GM19468 (cell line): ENCODE measurements at regions not wholly inside any gene's neighbourhood (a gene's known extent, or its start where the extent isn't known, plus 50 kb on each side); places are given as distances from the start of the nearest gene placed in this dataset.
"Not testable (repeated sequence)": the region's sequence is repeated elsewhere in the genome, so short reads cannot be mapped to it uniquely, and the experiment has no call there.

Experiments used
- ATAC-seq: cut with Tn5 transposase; IDR thresholded peaks from one replicate; pipeline ENCODE4 v1.9.1; 2021; ENCODE audit warnings: mild to moderate bottlenecking, moderate library complexity, moderate number of reproducible peaks; ENCODE audit not compliant: unreplicated experiment; ENCODE audit errors: extremely low read depth

- no peak for ATAC-seq
Observed at GRCh38 chr6:30832864-30833263, 51.5 kb upstream of the DDR1 start.

DNA sequence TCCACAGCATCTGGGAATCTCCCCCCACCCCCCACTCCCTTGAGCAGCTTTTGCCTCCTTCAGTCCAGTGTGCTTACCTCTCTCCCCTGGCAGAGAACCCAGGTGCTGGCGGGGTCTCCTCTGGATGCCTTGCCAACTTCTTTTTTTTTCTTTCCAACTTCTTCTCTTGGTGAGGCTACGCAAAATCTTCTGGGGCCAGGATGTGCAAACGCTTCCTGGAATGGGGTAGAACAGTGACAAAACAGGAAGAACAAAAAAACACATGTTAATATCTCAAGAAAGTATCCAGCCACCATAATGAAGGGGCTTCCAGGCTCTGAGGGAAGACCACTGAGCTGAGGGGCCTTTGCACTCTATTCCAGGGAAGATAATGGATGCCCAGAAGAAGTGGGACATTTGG lies 53.9 kb upstream of the DDR1 start:
- ATAC-seq: no peak

- no peak for ATAC-seq
Observed at GRCh38 chr6:30829639-30830255, 54.6 kb upstream of the DDR1 start.

GRCh38 chr6:30829033-30829432 lies 55.3 kb upstream of the DDR1 start:
- no peak for ATAC-seq

GRCh38 chr6:30828027-30828962 lies 56.0 kb upstream of the DDR1 start:
- ATAC-seq: no peak

DNA sequence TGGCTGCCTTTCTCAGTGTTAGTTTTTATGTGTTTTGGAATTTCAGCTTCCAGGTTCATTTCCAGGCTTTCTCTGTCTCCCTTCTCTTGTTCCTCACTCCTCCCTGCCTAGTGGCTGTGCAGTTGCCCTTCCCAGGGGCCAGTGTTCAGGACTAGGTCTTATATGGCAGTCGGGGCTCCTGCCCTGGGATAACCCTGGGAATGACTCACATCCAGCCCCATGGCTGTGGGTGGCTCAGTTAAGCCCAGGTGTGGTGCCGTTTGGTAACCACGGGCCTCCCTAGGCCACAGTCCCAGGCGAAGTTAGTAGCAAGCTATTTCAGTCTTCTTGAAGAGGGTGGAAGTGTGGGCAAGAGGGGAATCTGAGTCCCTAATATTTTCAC lies 57.4 kb upstream of the DDR1 start:
- ATAC-seq: no peak

GRCh38 chr6:30824698-30825097 lies 59.6 kb upstream of the DDR1 start:
- ATAC-seq: no peak

DNA sequence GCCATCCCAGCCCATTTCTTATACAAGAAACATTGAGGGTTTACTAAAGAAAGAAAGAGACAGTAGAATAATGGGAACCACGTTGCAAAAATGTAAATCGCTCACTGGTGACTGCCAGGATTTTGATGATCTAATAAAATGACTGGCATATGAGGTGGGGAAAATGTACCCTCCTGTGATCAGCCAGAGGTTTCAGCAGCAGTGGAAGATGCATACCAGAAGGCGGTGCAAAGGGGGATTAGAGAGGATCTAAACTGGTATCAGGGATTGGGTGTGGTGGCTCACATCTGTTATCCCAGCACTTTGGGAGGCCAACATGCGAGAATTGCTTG lies 60.8 kb upstream of the DDR1 start:
- ATAC-seq: no peak

DNA sequence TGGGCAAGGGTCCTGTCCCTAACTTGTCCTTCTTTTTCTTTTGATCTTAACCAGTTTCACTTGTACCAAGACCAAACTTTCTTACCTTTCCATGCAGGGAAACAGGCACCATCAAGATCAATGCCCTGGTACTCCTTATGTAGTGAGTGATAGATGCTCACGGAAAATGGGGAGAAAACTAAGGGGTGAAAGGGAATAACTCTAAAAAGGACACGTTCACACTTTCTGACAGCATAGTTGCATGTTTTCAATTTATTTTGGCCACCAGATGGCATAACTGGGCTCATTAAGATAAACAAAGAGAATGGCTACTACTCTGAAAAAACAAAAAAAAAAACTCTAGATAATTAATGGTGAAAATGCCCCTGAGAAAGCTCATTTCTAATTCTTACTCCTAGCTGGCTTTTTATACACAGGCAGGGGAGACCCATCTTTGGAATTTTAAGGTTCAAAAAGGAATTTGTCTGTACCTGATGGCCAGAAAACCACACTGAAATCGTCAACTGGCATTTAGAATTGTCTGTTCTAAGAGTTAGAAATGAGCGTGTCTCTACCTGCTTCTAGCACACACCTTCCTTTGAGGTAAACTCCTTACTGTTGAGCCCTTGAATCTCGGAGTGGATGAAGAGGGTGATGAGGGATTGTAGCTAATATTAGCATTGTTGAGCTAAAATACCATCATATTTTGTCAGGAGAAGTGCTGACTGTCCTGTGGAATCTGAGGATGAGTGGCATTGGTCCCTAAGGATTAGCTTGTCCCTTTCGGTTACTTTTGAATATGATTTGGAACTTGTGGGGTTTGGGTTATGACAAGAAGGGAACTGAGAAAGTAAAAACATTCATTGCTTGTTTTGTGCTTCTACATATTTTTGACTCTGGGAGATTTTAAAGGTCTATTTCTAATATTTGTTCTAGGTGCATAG lies 62.2 kb upstream of the DDR1 start:
- no peak for ATAC-seq

DNA sequence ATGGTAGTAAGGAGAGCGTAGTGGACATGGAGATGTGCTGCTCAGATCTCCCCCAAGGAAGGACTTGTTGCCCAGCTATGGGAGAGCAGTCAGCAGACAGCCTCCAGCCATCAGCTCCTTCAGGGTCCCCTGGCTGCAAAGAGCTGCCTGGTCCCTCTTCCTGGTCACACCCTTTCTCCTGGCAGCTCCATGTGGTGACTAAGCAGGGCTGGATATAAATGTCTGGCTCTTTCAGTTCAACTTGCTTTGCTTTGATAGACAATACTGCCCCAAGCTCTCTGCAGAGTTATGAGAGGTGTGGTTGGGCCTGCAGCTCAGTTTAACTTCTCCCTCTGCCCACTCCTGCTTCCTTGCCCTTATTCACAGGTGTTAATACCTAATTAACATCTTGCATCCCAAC lies 64.1 kb upstream of the DDR1 start:
- no peak for ATAC-seq

GRCh38 chr6:30819297-30819917 lies 64.9 kb upstream of the DDR1 start:
- ATAC-seq: no peak

DNA sequence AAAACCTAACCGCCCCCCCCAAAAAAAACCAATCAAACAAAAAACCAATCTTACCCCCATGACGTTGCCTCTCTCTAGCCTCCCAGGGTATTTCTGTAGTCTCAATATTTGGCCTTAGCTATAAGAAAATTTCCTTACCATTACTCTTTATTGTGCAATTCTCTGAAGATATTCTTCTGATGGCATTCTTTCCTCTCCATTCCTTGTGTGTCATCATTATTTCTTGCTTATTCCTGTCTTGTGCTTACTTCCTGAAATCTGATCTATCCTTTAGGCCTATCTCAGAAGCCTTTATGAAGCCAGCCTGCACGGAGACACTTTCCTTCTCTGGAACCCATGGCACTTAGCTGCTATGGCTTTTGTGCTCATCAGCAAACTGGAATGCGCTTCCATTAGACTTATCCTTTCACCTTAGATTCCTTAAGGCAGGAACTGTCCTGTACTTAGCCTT lies 65.9 kb upstream of the DDR1 start:
- ATAC-seq: no peak

DNA sequence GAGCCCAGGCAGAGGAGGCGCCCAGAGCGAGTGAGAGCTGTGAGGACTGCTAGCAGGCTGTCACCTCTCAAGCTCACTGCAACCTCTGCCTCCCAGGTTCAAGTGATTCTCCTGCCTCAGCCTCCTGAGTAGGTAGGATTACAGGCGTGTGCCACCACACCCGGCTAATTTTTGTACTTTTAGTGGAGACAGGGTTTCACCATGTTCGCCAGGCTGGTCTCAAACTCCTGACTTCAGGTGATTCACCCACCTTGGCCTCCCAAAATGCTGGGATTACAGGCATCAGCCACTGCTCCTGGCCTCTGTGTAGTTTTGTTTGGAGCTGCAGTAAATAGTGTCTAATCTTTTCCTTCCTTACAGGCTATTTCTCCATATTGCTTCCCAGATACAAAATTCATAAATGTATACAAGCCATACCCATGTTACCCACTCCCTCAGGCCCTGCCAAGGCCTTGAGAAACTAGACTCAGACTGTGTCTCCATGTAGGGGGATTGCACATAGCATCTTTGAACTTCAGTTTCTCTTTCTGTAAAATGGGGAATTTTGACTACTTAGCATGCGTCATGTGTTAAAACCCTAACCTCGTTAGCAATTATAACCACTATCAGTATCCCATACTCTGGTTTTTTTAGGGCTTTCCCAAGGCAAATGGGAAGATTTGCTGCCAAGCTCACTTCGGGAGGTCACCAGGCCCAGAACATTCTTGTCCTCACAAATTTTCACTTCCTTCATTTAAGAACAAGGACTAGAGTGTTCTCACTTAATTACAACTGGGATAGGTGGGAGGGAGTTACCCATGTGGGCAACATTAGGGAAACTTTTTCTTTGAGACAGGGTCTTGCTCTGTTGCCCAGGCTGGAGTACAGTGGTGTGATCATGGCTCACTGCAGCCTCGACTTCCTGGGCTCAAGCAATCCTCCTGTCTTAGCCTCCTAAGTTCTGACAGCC lies 67.3 kb upstream of the DDR1 start:
- no peak for ATAC-seq

GRCh38 chr6:30816296-30816695 lies 68.0 kb upstream of the DDR1 start:
- ATAC-seq: not testable (repeated sequence)

DNA sequence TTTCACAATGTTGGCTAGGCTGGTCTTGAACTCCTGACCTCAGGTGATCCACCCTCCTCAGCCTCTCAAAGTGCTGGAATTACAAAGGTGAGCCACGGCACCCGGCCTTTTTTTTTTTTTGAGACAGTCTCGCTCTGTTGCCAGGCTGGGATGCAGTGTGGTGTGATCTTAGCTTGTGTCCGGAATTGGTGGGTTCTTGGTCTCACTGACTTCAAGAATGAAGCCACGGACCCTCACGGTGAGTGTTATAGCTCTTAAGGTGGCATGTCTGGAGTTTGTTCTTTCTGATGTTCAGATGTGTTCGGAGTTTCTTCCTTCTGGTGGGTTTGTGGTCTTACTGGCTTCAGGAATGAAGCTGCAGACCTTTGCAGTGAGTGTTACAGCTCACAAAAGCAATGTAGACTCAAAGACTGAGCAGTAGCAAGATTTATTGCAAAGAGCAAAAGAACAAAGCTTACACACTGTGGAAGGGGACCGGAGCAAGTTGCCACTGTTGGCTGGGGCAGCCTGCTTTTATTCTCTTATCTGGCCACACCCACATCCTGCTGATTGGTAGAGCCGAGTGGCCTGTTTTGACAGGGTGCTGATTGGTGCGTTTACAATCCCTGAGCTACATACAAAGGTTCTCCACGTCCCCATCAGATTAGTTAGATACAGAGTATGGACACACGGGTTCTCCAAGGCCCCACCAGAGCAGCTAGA lies 69.1 kb upstream of the DDR1 start:
- ATAC-seq: not testable (repeated sequence)

DNA sequence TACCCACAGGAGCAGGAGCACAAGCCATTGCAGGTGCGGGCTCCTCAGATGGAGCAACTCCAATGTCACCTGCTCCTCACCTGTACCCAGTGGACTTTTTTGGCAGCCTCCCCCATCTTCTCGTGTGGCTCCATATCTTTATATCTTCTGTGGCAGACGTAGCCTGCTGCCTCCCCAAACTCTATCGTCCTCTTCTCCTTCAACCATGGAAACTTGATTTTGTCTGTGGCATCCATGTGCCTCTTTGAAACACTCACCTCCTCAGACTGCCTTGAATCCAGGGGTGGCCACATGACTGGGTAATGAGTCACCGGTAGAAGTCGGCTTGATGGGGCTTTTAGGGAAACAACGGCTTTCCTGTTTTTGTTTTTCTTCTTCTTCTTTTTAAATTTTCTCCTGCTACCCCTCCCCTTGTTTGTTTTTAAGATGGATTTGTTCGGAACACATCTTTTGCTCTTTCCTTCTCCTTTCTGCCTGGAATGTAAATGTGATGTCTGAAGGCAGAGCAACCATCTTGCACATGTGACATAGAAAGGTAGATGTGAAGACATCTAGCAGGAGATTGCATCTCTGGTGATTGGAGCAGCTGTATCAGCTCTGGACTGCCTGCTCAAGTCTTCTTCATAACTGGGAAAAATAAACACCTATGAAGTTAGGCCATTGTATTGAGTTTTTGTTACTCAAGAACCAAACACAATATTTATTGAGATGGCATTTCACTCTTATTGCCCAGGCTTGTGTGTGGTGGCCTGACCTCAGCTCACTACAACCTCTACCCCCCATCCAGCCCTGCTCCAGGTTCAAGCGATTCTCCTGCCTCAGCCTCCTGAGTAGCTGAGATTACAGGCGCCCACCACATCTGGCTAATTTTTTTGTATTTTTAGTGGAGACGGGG lies 69.9 kb upstream of the DDR1 start:
- no peak for ATAC-seq

DNA sequence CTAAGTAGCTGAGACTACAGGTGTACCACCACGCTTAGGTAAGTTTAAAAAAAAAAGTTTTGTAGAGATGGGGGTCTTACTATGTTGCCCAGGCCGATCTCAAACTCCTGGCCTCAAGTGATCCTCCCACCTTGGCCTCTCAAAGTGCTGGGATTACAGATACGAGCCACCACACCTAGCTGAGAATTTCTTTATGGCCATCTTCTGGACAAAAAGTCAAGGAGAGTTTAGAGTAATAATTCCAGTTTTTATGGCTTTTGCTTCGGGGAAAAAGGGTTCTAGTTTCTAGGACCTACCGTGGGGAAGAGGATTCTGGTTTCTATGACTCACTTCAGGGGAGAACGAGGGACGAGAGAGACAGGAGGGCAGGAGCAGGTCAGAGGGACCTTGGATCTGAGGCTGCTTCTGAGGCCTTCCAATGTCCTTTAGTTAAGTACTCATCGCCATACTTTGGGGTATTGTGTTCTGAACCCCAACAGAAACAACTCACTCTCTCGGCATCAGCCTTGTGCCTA lies 69.3 kb upstream of the IER3 start:
- no peak for ATAC-seq
